ENCODE measurements at regions not wholly inside any gene's neighbourhood (a gene's known extent, or its start where the extent isn't known, plus 50 kb on each side); places are given as distances from the start of the nearest gene placed in this dataset.
A peak's percentile ranks its signal among the peaks of the same experiment; 100 is the strongest.

GRCh38 chr4:15144249-15144966 is 142.1 kb downstream of the CPEB2 start:
- H3K27me3 ChIP-seq (ENCODE audit: insufficient read depth, low read length, poor library complexity): no peaks in the 10 kb centered on the region
- no peak overlapping the region for H2BK15ac ChIP-seq (replicated peaks; ENCODE audit: low read depth)
- no peak overlapping the region for H4K8ac ChIP-seq (ENCODE audit: low read depth, low read length)
- H3K27ac ChIP-seq (ENCODE audit: low read depth, low read length): no peak overlapping the region
- H3K18ac ChIP-seq (ENCODE audit: low read length): no peak overlapping the region
- no peaks in the 10 kb centered on the region for H3K79me2 ChIP-seq (ENCODE audit: control insufficient read depth, insufficient read depth, low read length)
- DNase-seq: no peak
- no peak overlapping the region for H2AK5ac ChIP-seq (ENCODE audit: low read length)
- no peak overlapping the region for H3K56ac ChIP-seq (ENCODE audit: low read length)
- no peaks in the 10 kb centered on the region for H3K36me3 ChIP-seq (ENCODE audit: control insufficient read depth, insufficient read depth, low read length)
- H3K4me3 ChIP-seq (ENCODE audit: low read length): no peak overlapping the region
- no peak overlapping the region for H3K4me2 ChIP-seq (ENCODE audit: low read length)
- H3K9ac ChIP-seq (ENCODE audit: low read length): no peak overlapping the region
- WGBS (ENCODE audit: extremely low coverage, insufficient coverage, low lambda C conversion rate): no CpG with 5 or more reads among the region's 9 CpGs
- no peak overlapping the region for H2BK120ac ChIP-seq (ENCODE audit: low read depth, low read length)
- no peak overlapping the region for H4K5ac ChIP-seq (ENCODE audit: low read length)
- H3K23ac ChIP-seq (ENCODE audit: low read length): no peak overlapping the region
- H3K4ac ChIP-seq (ENCODE audit: low read depth, low read length): no peak overlapping the region
- no peaks in the 10 kb centered on the region for H3K79me1 ChIP-seq (ENCODE audit: low read length)
- H3K4me1 ChIP-seq (ENCODE audit: control insufficient read depth, low read depth, low read length): peaks cover 3% of the 10 kb centered on the region
- no peak overlapping the region for H2BK5ac ChIP-seq (ENCODE audit: low read length)

GRCh38 chr4:15144967-15145295 is 142.7 kb downstream of the CPEB2 start:
- Histone ChIP-seq H3K79me2 (ENCODE audit: control insufficient read depth, insufficient read depth, low read length) (no peaks in the 10 kb centered on the region), H3K79me1 (ENCODE audit: low read length) (no peaks in the 10 kb centered on the region), H4K8ac (ENCODE audit: low read depth, low read length) (no peak overlapping the region), H3K36me3 (ENCODE audit: control insufficient read depth, insufficient read depth, low read length) (no peaks in the 10 kb centered on the region), H2BK5ac (ENCODE audit: low read length) (no peak overlapping the region), H2BK120ac (ENCODE audit: low read depth, low read length) (no peak overlapping the region), H3K4me2 (ENCODE audit: low read length) (no peak overlapping the region), H3K18ac (ENCODE audit: low read length) (no peak overlapping the region), H3K4me3 (ENCODE audit: low read length) (no peak overlapping the region), H3K27ac (ENCODE audit: low read depth, low read length) (no peak overlapping the region), H2BK15ac (replicated peaks; ENCODE audit: low read depth) (no peak overlapping the region), H3K27me3 (ENCODE audit: insufficient read depth, low read length, poor library complexity) (no peaks in the 10 kb centered on the region), H3K56ac (ENCODE audit: low read length) (no peak overlapping the region), H3K4ac (ENCODE audit: low read depth, low read length) (no peak overlapping the region), H3K9ac (ENCODE audit: low read length) (no peak overlapping the region), H3K23ac (ENCODE audit: low read length) (no peak overlapping the region), H2AK5ac (ENCODE audit: low read length) (no peak overlapping the region), H4K5ac (ENCODE audit: low read length) (no peak overlapping the region), H3K4me1 (ENCODE audit: control insufficient read depth, low read depth, low read length) (peaks cover 6% of the 10 kb centered on the region)
- WGBS (ENCODE audit: extremely low coverage, insufficient coverage, low lambda C conversion rate): no CpG with 5 or more reads among the region's 7 CpGs
- DNase-seq: no peak

- H2BK5ac ChIP-seq (ENCODE audit: low read length): no peak overlapping the region
- H3K4me3 ChIP-seq (ENCODE audit: low read length): no peak overlapping the region
- H3K4me2 ChIP-seq (ENCODE audit: low read length): no peak overlapping the region
- no peaks in the 10 kb centered on the region for H3K36me3 ChIP-seq (ENCODE audit: control insufficient read depth, insufficient read depth, low read length)
- H3K4me1 ChIP-seq (ENCODE audit: control insufficient read depth, low read depth, low read length): peaks cover 7% of the 10 kb centered on the region
- no peak overlapping the region for H2BK120ac ChIP-seq (ENCODE audit: low read depth, low read length)
- DNase-seq: no peak
- H2BK15ac ChIP-seq (replicated peaks; ENCODE audit: low read depth): no peak overlapping the region
- H2AK5ac ChIP-seq (ENCODE audit: low read length): no peak overlapping the region
- no peaks in the 10 kb centered on the region for H3K79me1 ChIP-seq (ENCODE audit: low read length)
- H3K79me2 ChIP-seq (ENCODE audit: control insufficient read depth, insufficient read depth, low read length): no peaks in the 10 kb centered on the region
- no peak overlapping the region for H4K8ac ChIP-seq (ENCODE audit: low read depth, low read length)
- H3K18ac ChIP-seq (ENCODE audit: low read length): no peak overlapping the region
- no CpG with 5 or more reads among the region's 7 CpGs for WGBS (ENCODE audit: extremely low coverage, insufficient coverage, low lambda C conversion rate)
- no peak overlapping the region for H3K56ac ChIP-seq (ENCODE audit: low read length)
- peak overlapping the region; percentile 7 for H3K23ac ChIP-seq (ENCODE audit: low read length)
- no peak overlapping the region for H3K27ac ChIP-seq (ENCODE audit: low read depth, low read length)
- H3K9ac ChIP-seq (ENCODE audit: low read length): no peak overlapping the region
- H3K27me3 ChIP-seq (ENCODE audit: insufficient read depth, low read length, poor library complexity): no peaks in the 10 kb centered on the region
- H3K4ac ChIP-seq (ENCODE audit: low read depth, low read length): no peak overlapping the region
- no peak overlapping the region for H4K5ac ChIP-seq (ENCODE audit: low read length)
Measured at GRCh38 chr4:15145709-15146108, 143.4 kb downstream of the CPEB2 start.

GRCh38 chr4:15147714-15148113 is 145.4 kb downstream of the CPEB2 start:
- H4K5ac ChIP-seq (ENCODE audit: low read length): no peak overlapping the region
- no peaks in the 10 kb centered on the region for H3K36me3 ChIP-seq (ENCODE audit: control insufficient read depth, insufficient read depth, low read length)
- H3K23ac ChIP-seq (ENCODE audit: low read length): no peak overlapping the region
- H3K4me1 ChIP-seq (ENCODE audit: control insufficient read depth, low read depth, low read length): peaks cover 7% of the 10 kb centered on the region
- no peak overlapping the region for H3K9ac ChIP-seq (ENCODE audit: low read length)
- no peaks in the 10 kb centered on the region for H3K79me2 ChIP-seq (ENCODE audit: control insufficient read depth, insufficient read depth, low read length)
- WGBS (ENCODE audit: extremely low coverage, insufficient coverage, low lambda C conversion rate): no CpG with 5 or more reads among the region's 5 CpGs
- H3K56ac ChIP-seq (ENCODE audit: low read length): no peak overlapping the region
- no peak overlapping the region for H3K4me3 ChIP-seq (ENCODE audit: low read length)
- H3K18ac ChIP-seq (ENCODE audit: low read length): peak overlapping the region; percentile 4
- H2BK120ac ChIP-seq (ENCODE audit: low read depth, low read length): no peak overlapping the region
- H2AK5ac ChIP-seq (ENCODE audit: low read length): no peak overlapping the region
- no peak overlapping the region for H4K8ac ChIP-seq (ENCODE audit: low read depth, low read length)
- H3K27me3 ChIP-seq (ENCODE audit: insufficient read depth, low read length, poor library complexity): no peaks in the 10 kb centered on the region
- H3K79me1 ChIP-seq (ENCODE audit: low read length): no peaks in the 10 kb centered on the region
- H2BK15ac ChIP-seq (replicated peaks; ENCODE audit: low read depth): no peak overlapping the region
- no peak overlapping the region for H2BK5ac ChIP-seq (ENCODE audit: low read length)
- no peak for DNase-seq
- no peak overlapping the region for H3K4me2 ChIP-seq (ENCODE audit: low read length)
- no peak overlapping the region for H3K4ac ChIP-seq (ENCODE audit: low read depth, low read length)
- no peak overlapping the region for H3K27ac ChIP-seq (ENCODE audit: low read depth, low read length)

GRCh38 chr4:15148199-15148598 is 145.9 kb downstream of the CPEB2 start:
- no peak overlapping the region for H3K23ac ChIP-seq (ENCODE audit: low read length)
- no peaks in the 10 kb centered on the region for H3K79me1 ChIP-seq (ENCODE audit: low read length)
- H2AK5ac ChIP-seq (ENCODE audit: low read length): no peak overlapping the region
- H4K8ac ChIP-seq (ENCODE audit: low read depth, low read length): no peak overlapping the region
- H3K18ac ChIP-seq (ENCODE audit: low read length): peak overlapping the region; percentile 4
- peak overlapping the region; percentile 19 for H3K56ac ChIP-seq (ENCODE audit: low read length)
- no CpG with 5 or more reads among the region's 11 CpGs for WGBS (ENCODE audit: extremely low coverage, insufficient coverage, low lambda C conversion rate)
- DNase-seq: no peak
- H2BK120ac ChIP-seq (ENCODE audit: low read depth, low read length): no peak overlapping the region
- H3K27ac ChIP-seq (ENCODE audit: low read depth, low read length): no peak overlapping the region
- no peak overlapping the region for H2BK15ac ChIP-seq (replicated peaks; ENCODE audit: low read depth)
- H3K4me2 ChIP-seq (ENCODE audit: low read length): no peak overlapping the region
- no peak overlapping the region for H3K9ac ChIP-seq (ENCODE audit: low read length)
- no peaks in the 10 kb centered on the region for H3K36me3 ChIP-seq (ENCODE audit: control insufficient read depth, insufficient read depth, low read length)
- no peak overlapping the region for H3K4ac ChIP-seq (ENCODE audit: low read depth, low read length)
- H4K5ac ChIP-seq (ENCODE audit: low read length): no peak overlapping the region
- no peak overlapping the region for H2BK5ac ChIP-seq (ENCODE audit: low read length)
- no peak overlapping the region for H3K4me3 ChIP-seq (ENCODE audit: low read length)
- H3K4me1 ChIP-seq (ENCODE audit: control insufficient read depth, low read depth, low read length): peaks cover 7% of the 10 kb centered on the region
- H3K27me3 ChIP-seq (ENCODE audit: insufficient read depth, low read length, poor library complexity): no peaks in the 10 kb centered on the region
- no peaks in the 10 kb centered on the region for H3K79me2 ChIP-seq (ENCODE audit: control insufficient read depth, insufficient read depth, low read length)

GRCh38 chr4:15148691-15149090 is 146.4 kb downstream of the CPEB2 start:
- H2BK120ac ChIP-seq (ENCODE audit: low read depth, low read length): no peak overlapping the region
- no peak overlapping the region for H3K27ac ChIP-seq (ENCODE audit: low read depth, low read length)
- no peaks in the 10 kb centered on the region for H3K79me2 ChIP-seq (ENCODE audit: control insufficient read depth, insufficient read depth, low read length)
- H3K23ac ChIP-seq (ENCODE audit: low read length): no peak overlapping the region
- H3K56ac ChIP-seq (ENCODE audit: low read length): no peak overlapping the region
- H4K8ac ChIP-seq (ENCODE audit: low read depth, low read length): no peak overlapping the region
- H3K27me3 ChIP-seq (ENCODE audit: insufficient read depth, low read length, poor library complexity): no peaks in the 10 kb centered on the region
- no peak for DNase-seq
- no peaks in the 10 kb centered on the region for H3K79me1 ChIP-seq (ENCODE audit: low read length)
- peak overlapping the region; percentile 54 for H3K18ac ChIP-seq (ENCODE audit: low read length)
- no CpG with 5 or more reads among the region's 7 CpGs for WGBS (ENCODE audit: extremely low coverage, insufficient coverage, low lambda C conversion rate)
- no peak overlapping the region for H3K4me3 ChIP-seq (ENCODE audit: low read length)
- H3K9ac ChIP-seq (ENCODE audit: low read length): no peak overlapping the region
- no peak overlapping the region for H2AK5ac ChIP-seq (ENCODE audit: low read length)
- H3K4me2 ChIP-seq (ENCODE audit: low read length): no peak overlapping the region
- H2BK15ac ChIP-seq (replicated peaks; ENCODE audit: low read depth): no peak overlapping the region
- no peak overlapping the region for H3K4ac ChIP-seq (ENCODE audit: low read depth, low read length)
- peaks cover 7% of the 10 kb centered on the region for H3K4me1 ChIP-seq (ENCODE audit: control insufficient read depth, low read depth, low read length)
- H4K5ac ChIP-seq (ENCODE audit: low read length): no peak overlapping the region
- H2BK5ac ChIP-seq (ENCODE audit: low read length): no peak overlapping the region
- H3K36me3 ChIP-seq (ENCODE audit: control insufficient read depth, insufficient read depth, low read length): no peaks in the 10 kb centered on the region

Data from mesendoderm (in vitro differentiated cells).